Ishikawa (cell line): ENCODE measurements at regions not wholly inside any gene's neighbourhood (a gene's known extent, or its start where the extent isn't known, plus 50 kb on each side); places are given as distances from the start of the nearest gene placed in this dataset.

Source experiments
- CEBPB ChIP-seq: IDR thresholded peaks from 2 replicates; pipeline ENCODE4 v1.6.1; 2012
- CREB1 ChIP-seq: IDR thresholded peaks from 2 replicates; pipeline ENCODE4 v1.6.1; 2012; ENCODE audit warnings: low read depth
- EGR1 ChIP-seq: IDR thresholded peaks from 2 replicates; pipeline ENCODE4 v1.6.1; 2012
- EP300 ChIP-seq: IDR thresholded peaks from 2 replicates; pipeline ENCODE4 v1.6.1; 2012; ENCODE audit warnings: borderline replicate concordance
- FOXM1 ChIP-seq: IDR thresholded peaks from 2 replicates; pipeline ENCODE4 v1.6.1; 2012; ENCODE audit warnings: low read depth, borderline replicate concordance
- MAX ChIP-seq: IDR thresholded peaks from 2 replicates; pipeline ENCODE4 v1.6.1; 2012
- NFIC ChIP-seq: IDR thresholded peaks from 2 replicates; pipeline ENCODE4 v1.6.1; 2012
- RAD21 ChIP-seq: IDR thresholded peaks from 2 replicates; pipeline ENCODE4 v1.6.1; 2012; ENCODE audit warnings: low read depth
- REST ChIP-seq: IDR thresholded peaks from 2 replicates; pipeline ENCODE4 v1.6.1; 2012; ENCODE audit warnings: low read depth, mild to moderate bottlenecking
- TAF1 ChIP-seq: IDR thresholded peaks from 2 replicates; pipeline ENCODE4 v1.6.1; 2012; ENCODE audit warnings: low read depth, mild to moderate bottlenecking
- TCF12 ChIP-seq: IDR thresholded peaks from 2 replicates; pipeline ENCODE4 v1.6.1; 2012; ENCODE audit warnings: low read depth
- TEAD4 ChIP-seq: IDR thresholded peaks from 2 replicates; pipeline ENCODE4 v1.6.1; 2012
- USF1 ChIP-seq: IDR thresholded peaks from 2 replicates; pipeline ENCODE4 v1.6.1; 2012
- YY1 ChIP-seq: IDR thresholded peaks from 2 replicates; pipeline ENCODE4 v1.6.1; 2012; ENCODE audit warnings: low read depth
- ZBTB7A ChIP-seq: IDR thresholded peaks from 2 replicates; pipeline ENCODE4 v1.6.1; 2012; ENCODE audit warnings: low read depth

GRCh38 chr2:234414596-234414995, 82.3 kb downstream of the ARL4C start:
- TF ChIP-seq EGR1 (no peak), MAX (no peak), ZBTB7A (no peak), YY1 (no peak), EP300 (no peak), NFIC (no peak), TEAD4 (no peak), USF1 (no peak), REST (no peak), FOXM1 (no peak), TCF12 (no peak), RAD21 (no peak), TAF1 (no peak)

GRCh38 chr2:234412726-234413125, 84.2 kb downstream of the ARL4C start:
- no peak for TF ChIP-seq YY1
- TF ChIP-seq CREB1: no peak
- no peak for TF ChIP-seq CEBPB
- no peak for TF ChIP-seq USF1
- TF ChIP-seq REST: no peak
- no peak for TF ChIP-seq FOXM1
- TF ChIP-seq EP300: no peak
- TF ChIP-seq NFIC: no peak
- TF ChIP-seq EGR1: no peak

GRCh38 chr2:234411793-234412192, 85.1 kb downstream of the ARL4C start:
- TF ChIP-seq USF1: no peak
- TF ChIP-seq TCF12: no peak
- TF ChIP-seq NFIC: no peak
- no peak for TF ChIP-seq CREB1
- no peak for TF ChIP-seq EGR1

- TF ChIP-seq TEAD4 (no peak), YY1 (no peak), EP300 (no peak), TAF1 (no peak)
These were observed 86.4 kb downstream of the ARL4C start for GRCh38 chr2:234410526-234410925.

GRCh38 chr2:234409590-234409989, 87.3 kb downstream of the ARL4C start:
- TF ChIP-seq MAX: no peak
- no peak for TF ChIP-seq ZBTB7A
- no peak for TF ChIP-seq EP300
- TF ChIP-seq FOXM1: no peak
- TF ChIP-seq NFIC: no peak
- no peak for TF ChIP-seq USF1
- no peak for TF ChIP-seq CREB1
- no peak for TF ChIP-seq EGR1
- no peak for TF ChIP-seq YY1
- TF ChIP-seq RAD21: no peak

- TF ChIP-seq USF1 (no peak), RAD21 (peak; percentile 50), CEBPB (no peak), EP300 (no peak), ZBTB7A (no peak), MAX (no peak), REST (no peak)
These were observed 90.8 kb downstream of the ARL4C start for GRCh38 chr2:234406085-234406484.
